Caki2 (cell line): ENCODE measurements at regions not wholly inside any gene's neighbourhood (a gene's known extent, or its start where the extent isn't known, plus 50 kb on each side); places are given as distances from the start of the nearest gene placed in this dataset.
A peak's percentile ranks its signal among the peaks of the same experiment; 100 is the strongest.

Experiments
- DNase-seq: peaks from one replicate; pipeline ENCODE4 v3.0.0-alpha.2; 2015; ENCODE audit warnings: low read depth
- in situ Hi-C: cut with HindIII; loops from 2 replicates; pipeline ENCODE4 v1.10.0; 2016; ENCODE audit warnings: low sequenced_read_pairs, low pct_unique_long_range_greater_than_20kb, mixed read lengths

- in situ Hi-C loops: no loop called here
- peak; percentile 40 for DNase-seq
Observed at GRCh38 chr10:2494399-2494798, 572.9 kb upstream of the PFKP start.

GRCh38 chr10:2488446-2489005 is 578.8 kb upstream of the PFKP start:
- in situ Hi-C loops: no loop called here
- no peak for DNase-seq

GRCh38 chr10:2487921-2488320 is 579.4 kb upstream of the PFKP start:
- DNase-seq: no peak
- in situ Hi-C loops: no loop called here

- in situ Hi-C loops: no loop called here
Observed at GRCh38 chr10:2478656-2479055, 588.7 kb upstream of the PFKP start.

GRCh38 chr10:2476812-2477553 is 590.4 kb upstream of the PFKP start:
- no peak for DNase-seq
- in situ Hi-C loops: no loop called here

More at GRCh38 chr10:2478656-2479055, 588.7 kb upstream of the PFKP start:
- DNase-seq: no peak

GRCh38 chr10:2476218-2476811 is 591.0 kb upstream of the PFKP start:
- in situ Hi-C loops: no loop called here
- DNase-seq: no peak

GRCh38 chr10:2475711-2476217 is 591.6 kb upstream of the PFKP start:
- in situ Hi-C loops: no loop called here

GRCh38 chr10:2471811-2472210 is 595.5 kb upstream of the PFKP start:
- in situ Hi-C loops: no loop called here
- no peak for DNase-seq

More at GRCh38 chr10:2475711-2476217, 591.6 kb upstream of the PFKP start:
- no peak for DNase-seq

GRCh38 chr10:2469802-2470201 is 597.5 kb upstream of the PFKP start:
- no peak for DNase-seq
- in situ Hi-C loops: no loop called here

- in situ Hi-C loops: no loop called here
- DNase-seq: no peak
Observed at GRCh38 chr10:2464483-2464882, 602.9 kb upstream of the PFKP start.

GRCh38 chr10:2463316-2463715 is 604.0 kb upstream of the PFKP start:
- in situ Hi-C loops: no loop called here
- DNase-seq: no peak

- in situ Hi-C loops: no loop called here
- no peak for DNase-seq
Observed at GRCh38 chr10:2462581-2462980, 604.8 kb upstream of the PFKP start.

- in situ Hi-C loops: no loop called here
- no peak for DNase-seq
Observed at GRCh38 chr10:2460812-2461211, 606.5 kb upstream of the PFKP start.

- DNase-seq: no peak
- in situ Hi-C loops: no loop called here
Observed at GRCh38 chr10:2459713-2460112, 607.6 kb upstream of the PFKP start.

GRCh38 chr10:2456834-2457233 is 610.5 kb upstream of the PFKP start:
- DNase-seq: no peak
- in situ Hi-C loops: no loop called here

GRCh38 chr10:2445370-2445769 is 622.0 kb upstream of the PFKP start:
- in situ Hi-C loops: no loop called here
- DNase-seq: no peak

- no peak for DNase-seq
- in situ Hi-C loops: no loop called here
Observed at GRCh38 chr10:2439983-2440382, 627.4 kb upstream of the PFKP start.

- DNase-seq: no peak
- in situ Hi-C loops: no loop called here
Observed at GRCh38 chr10:2439000-2439399, 628.3 kb upstream of the PFKP start.

GRCh38 chr10:2438248-2438939 is 629.0 kb upstream of the PFKP start:
- in situ Hi-C loops: no loop called here
- no peak for DNase-seq
